Kidney epithelial cell (primary cell): ENCODE measurements at regions not wholly inside any gene's neighbourhood (a gene's known extent, or its start where the extent isn't known, plus 50 kb on each side); places are given as distances from the start of the nearest gene placed in this dataset.

ENCODE experiments used
- DNase-seq: peaks from one replicate; pipeline ENCODE4 v3.0.0-alpha.2; 2010; ENCODE audit warnings: low read depth
- H3K27me3 ChIP-seq: 2 replicates; pipeline ENCODE4 v1.6.0; 2011; ENCODE audit warnings: low read length; ENCODE audit not compliant: control insufficient read depth, insufficient read depth
- H3K36me3 ChIP-seq: 2 replicates; pipeline ENCODE4 v1.5.1; 2011; ENCODE audit warnings: low read length; ENCODE audit not compliant: control insufficient read depth, insufficient read depth
- H3K4me3 ChIP-seq: 2 replicates; pipeline ENCODE4 v1.5.1; 2011; ENCODE audit warnings: low read depth, mild to moderate bottlenecking, control low read depth, low read length
- CTCF ChIP-seq: IDR thresholded peaks from 2 replicates; pipeline ENCODE4 v1.5.1; 2011; ENCODE audit warnings: mild to moderate bottlenecking, moderate library complexity, low read length, control low read depth, inconsistent platforms; ENCODE audit not compliant: insufficient read depth, poor library complexity, severe bottlenecking

- Histone ChIP-seq H3K36me3 (no peaks in the 10 kb centered on the region), H3K4me3 (no peak overlapping the region), H3K27me3 (no peaks in the 10 kb centered on the region)
- peak; percentile 65 for TF ChIP-seq CTCF
- peak; percentile 18 for DNase-seq
These were observed 63.5 kb upstream of the CLDN18 start for GRCh38 chr3:137946356-137946973.

- TF ChIP-seq CTCF = no peak
- H3K36me3 ChIP-seq = no peaks in the 10 kb centered on the region
- no peaks in the 10 kb centered on the region for H3K27me3 ChIP-seq
These were observed 62.8 kb upstream of the CLDN18 start for GRCh38 chr3:137947117-137947516.

GRCh38 chr3:137948400-137949072 is 61.4 kb upstream of the CLDN18 start:
- TF ChIP-seq CTCF = no peak
- H3K4me3 ChIP-seq = no peak overlapping the region
- H3K36me3 ChIP-seq = no peaks in the 10 kb centered on the region
- no peak for DNase-seq
- H3K27me3 ChIP-seq = no peaks in the 10 kb centered on the region

More at GRCh38 chr3:137947117-137947516, 62.8 kb upstream of the CLDN18 start:
- DNase-seq = no peak
- no peak overlapping the region for H3K4me3 ChIP-seq

GRCh38 chr3:137958636-137959035 is 51.3 kb upstream of the CLDN18 start:
- Histone ChIP-seq H3K36me3 (no peaks in the 10 kb centered on the region), H3K27me3 (no peaks in the 10 kb centered on the region), H3K4me3 (no peak overlapping the region)
- no peak for TF ChIP-seq CTCF
- no peak for DNase-seq
